Epidermal melanocyte (primary cell): ENCODE measurements at regions not wholly inside any gene's neighbourhood (a gene's known extent, or its start where the extent isn't known, plus 50 kb on each side); places are given as distances from the start of the nearest gene placed in this dataset.

ENCODE experiments used
- DNase-seq: peaks from one replicate; pipeline ENCODE4 v3.0.0; 2011; ENCODE audit warnings: low spot score; ENCODE audit not compliant: insufficient read length

GRCh38 chr2:242022550-242023290 lies 153.2 kb downstream of the RTP5 start:
- DNase-seq = no peak

- DNase-seq = no peak
These were observed 155.3 kb downstream of the RTP5 start for GRCh38 chr2:242024751-242025355.

- no peak for DNase-seq
These were observed 158.3 kb downstream of the RTP5 start for GRCh38 chr2:242027676-242028450.

GRCh38 chr2:242029422-242030225 lies 160.1 kb downstream of the RTP5 start:
- DNase-seq = no peak

- DNase-seq = no peak
These were observed 160.7 kb downstream of the RTP5 start for GRCh38 chr2:242030226-242030575.

GRCh38 chr2:242030858-242031257 lies 161.3 kb downstream of the RTP5 start:
- no peak for DNase-seq

- no peak for DNase-seq
These were observed 162.0 kb downstream of the RTP5 start for GRCh38 chr2:242031481-242032019.

- DNase-seq = no peak
These were observed 163.5 kb downstream of the RTP5 start for GRCh38 chr2:242032780-242033656.

- no peak for DNase-seq
These were observed 164.6 kb downstream of the RTP5 start for GRCh38 chr2:242034138-242034537.

- no peak for DNase-seq
These were observed 165.7 kb downstream of the RTP5 start for GRCh38 chr2:242034996-242035814.

GRCh38 chr2:242035858-242036652 lies 166.5 kb downstream of the RTP5 start:
- no peak for DNase-seq

GRCh38 chr2:242036653-242036950 lies 167.1 kb downstream of the RTP5 start:
- no peak for DNase-seq

GRCh38 chr2:242038166-242038927 lies 168.8 kb downstream of the RTP5 start:
- no peak for DNase-seq

GRCh38 chr2:242038928-242039341 lies 169.4 kb downstream of the RTP5 start:
- DNase-seq = no peak

- no peak for DNase-seq
These were observed 170.8 kb downstream of the RTP5 start for GRCh38 chr2:242040303-242040655.

GRCh38 chr2:242040681-242041080 lies 171.2 kb downstream of the RTP5 start:
- no peak for DNase-seq

- DNase-seq = no peak
These were observed 172.3 kb downstream of the RTP5 start for GRCh38 chr2:242041816-242042215.
